Medulla oblongata (tissue), 1 donor: ENCODE measurements at regions not wholly inside any gene's neighbourhood (a gene's known extent, or its start where the extent isn't known, plus 50 kb on each side); places are given as distances from the start of the nearest gene placed in this dataset.

ENCODE experiments used
- DNase-seq: peaks from one replicate; pipeline ENCODE4 v3.0.0-alpha.2; 2015; ENCODE audit errors: extremely low spot score

DNA sequence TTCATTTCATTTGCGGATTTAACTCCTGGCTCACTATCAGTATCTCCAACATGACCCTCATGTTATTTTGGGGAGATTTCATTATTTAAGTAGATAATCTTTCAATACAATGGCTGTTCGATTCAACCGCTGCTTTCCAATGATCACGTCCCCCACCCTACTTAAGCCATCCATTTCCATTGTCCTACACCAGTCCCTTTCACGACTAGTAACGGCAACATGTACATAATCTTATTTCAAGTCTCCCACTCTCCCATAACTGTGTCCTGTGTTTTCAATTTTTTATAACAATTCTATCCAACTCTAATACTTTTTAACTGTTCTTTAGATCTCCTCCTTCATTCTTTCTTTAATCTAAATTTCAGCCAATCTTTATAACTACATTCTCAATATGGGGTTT is 890.8 kb upstream of the MAP3K7 start:
- no peak for DNase-seq

DNA sequence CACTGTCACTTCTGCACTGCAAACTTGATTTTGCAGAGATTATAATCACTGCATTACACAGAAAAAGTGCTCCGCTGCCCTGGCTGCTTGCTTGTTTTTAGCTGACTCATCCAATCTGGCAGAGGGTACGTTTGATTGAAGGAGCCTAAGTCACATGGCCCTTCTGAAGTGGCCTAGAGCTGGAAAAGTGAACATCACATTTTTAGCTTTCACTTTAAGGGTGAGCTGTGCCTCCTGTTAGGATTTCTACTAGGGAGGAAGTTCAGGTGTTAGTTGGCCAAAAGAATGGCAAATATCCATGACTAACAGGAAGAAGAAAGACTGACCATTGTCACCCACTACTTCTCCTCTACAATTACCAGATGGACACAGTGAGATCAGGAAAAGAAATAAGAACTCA is 889.1 kb upstream of the MAP3K7 start:
- DNase-seq: peak; percentile 73

DNA sequence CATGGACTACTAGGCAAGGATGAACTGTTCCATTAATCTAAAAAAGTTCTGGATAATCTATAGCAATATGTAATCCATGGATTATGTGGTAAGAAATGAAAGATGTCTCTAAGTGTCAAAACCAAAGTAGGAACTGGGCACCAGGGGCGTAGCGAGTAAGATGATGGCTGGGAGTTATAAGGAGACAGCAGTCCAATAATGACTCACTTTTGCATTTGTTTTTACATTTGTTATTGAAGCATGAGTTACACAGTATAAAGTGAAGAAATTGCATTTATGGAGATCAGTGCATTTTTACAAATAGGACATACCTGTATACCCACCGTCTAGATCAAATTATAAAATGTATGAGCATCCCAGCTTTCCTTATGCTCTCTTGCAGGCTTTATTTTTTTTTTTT is 878.5 kb upstream of the MAP3K7 start:
- no peak for DNase-seq

DNA sequence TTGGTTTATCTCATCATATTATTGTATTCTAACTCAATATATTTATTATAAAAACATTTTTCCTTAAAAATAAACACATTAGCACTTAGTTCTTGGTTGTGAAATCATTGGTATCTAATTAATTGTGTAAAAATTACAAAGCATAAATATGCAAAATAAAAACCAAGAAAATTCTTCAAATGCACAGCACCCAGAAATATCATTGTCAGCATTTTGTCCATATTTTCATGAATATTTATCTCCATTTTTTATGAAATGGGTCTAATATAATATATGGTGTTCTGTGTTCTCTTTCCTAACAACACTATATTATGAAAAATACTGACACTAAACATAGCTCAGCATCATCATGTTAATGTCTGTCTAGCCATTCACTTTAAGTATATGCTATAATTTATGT is 877.8 kb upstream of the MAP3K7 start:
- DNase-seq: no peak

DNA sequence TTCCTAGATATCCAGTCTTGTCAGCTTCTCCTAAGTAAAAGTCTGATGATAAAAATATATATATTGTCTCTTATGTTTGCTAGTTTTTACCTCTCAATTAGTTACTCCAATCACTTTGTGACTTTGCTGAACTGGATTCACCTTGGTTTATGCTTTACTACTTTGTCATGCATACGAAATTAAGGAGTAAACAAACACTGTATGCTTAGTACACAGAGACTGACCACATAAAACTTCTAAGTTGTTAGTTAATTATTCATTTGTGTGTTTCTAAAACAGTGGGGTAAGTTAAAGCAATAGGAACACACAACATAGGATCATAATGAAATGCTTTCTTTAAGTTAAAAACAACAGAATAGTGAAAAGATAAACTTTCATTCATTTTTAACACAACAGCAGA is 877.3 kb upstream of the MAP3K7 start:
- DNase-seq: no peak

DNA sequence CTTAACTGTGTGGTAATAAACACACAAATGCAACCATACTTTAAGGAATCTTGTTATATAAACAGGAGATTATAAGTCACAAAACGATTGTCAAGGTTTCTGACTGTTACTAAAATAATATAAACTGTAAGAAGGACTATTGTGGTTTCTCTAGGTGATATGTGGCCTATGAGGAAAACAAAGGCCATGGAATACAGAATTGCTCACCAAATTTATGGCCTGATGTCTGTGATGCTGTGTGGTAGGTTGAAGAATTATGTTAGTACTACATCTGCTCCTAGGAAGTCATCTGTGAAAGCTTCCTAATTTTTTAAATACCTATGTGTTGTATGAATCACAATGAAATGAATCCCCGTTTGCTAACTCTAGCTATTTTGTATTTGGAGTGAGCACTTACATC is 875.4 kb upstream of the MAP3K7 start:
- DNase-seq: no peak

DNA sequence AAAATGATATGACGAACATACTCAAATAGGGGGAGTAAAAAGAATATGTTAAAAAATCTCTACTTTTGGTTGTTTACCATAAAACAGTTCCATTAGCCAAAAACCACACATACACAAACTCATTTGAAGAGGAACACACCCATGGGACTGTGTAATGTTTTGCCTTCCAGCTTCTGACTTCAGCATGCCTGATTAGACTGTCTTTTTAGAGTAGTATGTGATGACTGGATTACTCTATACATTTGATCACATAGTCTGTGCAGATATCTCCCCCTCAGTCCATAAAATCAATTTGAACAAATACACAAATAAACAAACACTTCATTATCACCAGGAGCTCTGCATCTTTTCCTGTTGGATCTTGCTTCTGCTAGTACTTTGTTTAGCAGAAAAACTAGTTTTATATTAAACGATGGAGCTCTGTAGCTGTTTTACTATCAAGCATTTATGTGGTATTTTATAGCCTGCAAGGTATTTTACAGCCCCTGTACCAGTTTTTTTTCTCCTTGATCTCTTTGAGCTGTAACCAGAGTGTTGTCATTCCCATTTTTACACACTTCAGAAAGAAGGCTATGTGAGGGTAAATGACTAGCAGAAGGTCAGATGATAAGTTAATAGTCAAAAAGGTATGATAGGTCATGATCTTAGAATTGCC is 866.5 kb upstream of the MAP3K7 start:
- DNase-seq: no peak

DNA sequence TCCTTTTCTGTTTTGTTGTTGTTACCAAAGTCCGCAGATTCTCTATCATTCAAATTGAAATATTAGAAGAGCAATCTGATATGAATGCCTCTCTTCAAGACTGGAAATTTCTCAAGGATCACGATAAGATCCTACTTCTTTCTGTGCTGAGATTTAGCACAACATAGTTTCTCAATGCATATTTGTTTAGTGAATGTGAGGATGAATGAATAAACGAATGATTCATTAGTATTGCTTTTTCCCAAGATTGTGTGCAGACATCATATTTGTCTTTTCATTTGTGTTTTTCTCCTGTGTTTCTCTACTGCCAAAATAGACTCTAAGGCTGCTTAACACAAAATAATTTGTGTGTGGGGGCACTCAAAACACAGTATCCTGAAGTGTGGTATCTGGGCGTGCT is 862.7 kb upstream of the MAP3K7 start:
- DNase-seq: no peak

DNA sequence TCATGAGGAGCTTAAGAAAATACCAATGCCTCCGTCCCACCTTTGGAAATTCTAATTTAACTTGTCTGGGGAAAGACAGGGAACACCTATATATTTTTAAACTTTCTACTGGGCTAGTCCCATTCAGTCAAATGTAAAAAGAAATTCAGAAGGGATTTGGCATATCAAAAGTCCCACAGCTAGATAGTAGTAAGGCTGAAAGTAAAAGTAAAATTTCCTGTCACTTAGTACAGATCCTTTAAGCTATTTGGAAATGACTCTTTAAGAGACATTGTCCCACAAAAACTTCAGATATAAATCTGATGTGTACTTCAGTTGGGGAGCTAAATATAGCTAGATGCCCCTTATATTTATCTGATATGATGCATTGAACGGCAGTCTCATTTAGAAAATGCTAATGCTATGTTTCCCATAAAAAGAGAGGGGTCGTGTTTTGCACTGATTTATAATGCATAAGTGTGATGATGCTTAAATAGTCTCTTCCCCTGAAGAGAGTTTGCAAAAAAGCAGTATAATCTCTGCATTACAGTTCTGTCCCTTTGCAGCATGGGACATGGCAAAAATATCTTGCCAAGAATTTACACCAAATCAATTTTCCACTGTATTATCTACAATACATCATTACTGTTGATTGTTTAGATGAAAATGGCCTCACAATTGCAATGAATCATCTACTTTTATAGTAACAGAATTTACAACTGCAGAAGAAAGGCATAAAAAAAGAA is 860.8 kb upstream of the MAP3K7 start:
- no peak for DNase-seq

DNA sequence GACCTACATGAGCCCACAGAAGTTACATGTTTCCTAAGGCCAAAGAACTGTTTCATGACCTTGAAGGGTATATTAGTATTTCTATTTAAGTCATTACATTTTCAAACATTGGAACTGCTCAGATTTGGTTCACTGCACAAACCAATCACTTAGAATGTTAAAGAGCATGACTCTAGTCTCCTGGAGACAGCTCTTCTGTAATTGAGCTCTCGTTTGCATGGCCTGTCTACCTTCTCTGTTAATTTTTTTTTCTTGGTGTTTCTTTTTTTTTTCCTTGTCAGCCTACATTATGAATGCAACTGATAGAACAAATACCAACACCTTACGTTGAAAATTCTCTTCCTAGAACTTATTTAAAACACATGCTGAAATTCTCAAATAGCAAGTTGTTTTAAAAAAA is 860.2 kb upstream of the MAP3K7 start:
- DNase-seq: no peak

DNA sequence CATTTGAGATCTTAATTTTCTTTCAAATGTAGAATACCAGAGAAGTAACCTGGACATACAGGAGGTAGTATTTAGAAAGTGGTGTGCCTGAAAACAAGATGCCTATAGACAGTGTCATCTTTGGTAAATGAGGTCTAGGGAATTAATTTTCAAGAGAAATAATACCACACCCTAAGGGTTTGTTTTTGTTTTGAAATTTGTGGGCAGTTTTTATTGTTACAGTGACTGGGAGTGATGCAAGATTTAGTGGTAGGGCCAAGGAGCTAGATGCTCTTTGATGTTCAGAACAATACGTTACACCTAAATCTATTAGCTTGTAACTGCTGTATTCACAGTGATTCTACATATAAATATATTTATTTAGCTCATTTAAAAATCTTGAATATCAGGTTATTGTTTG is 856.5 kb upstream of the MAP3K7 start:
- no peak for DNase-seq

DNA sequence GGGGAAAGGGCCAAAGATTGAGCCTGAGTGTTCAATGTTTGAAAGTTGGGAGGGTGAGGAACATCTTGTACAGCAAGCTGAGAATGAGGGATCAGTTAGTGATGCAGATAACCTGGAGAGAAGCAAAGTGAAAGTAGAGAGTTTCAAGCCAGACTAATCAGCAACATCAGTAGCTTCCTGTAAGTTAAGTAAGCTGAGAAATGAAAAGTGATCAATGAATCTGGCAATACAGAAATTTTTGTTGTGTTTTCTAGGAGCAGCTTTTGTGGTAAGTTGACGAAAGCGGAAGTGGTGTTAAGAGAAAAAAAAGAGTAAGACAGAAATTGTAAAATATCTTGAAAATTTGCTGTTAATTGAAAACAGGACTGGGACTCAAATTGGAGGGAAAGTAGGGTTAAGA is 855.5 kb upstream of the MAP3K7 start:
- DNase-seq: no peak

DNA sequence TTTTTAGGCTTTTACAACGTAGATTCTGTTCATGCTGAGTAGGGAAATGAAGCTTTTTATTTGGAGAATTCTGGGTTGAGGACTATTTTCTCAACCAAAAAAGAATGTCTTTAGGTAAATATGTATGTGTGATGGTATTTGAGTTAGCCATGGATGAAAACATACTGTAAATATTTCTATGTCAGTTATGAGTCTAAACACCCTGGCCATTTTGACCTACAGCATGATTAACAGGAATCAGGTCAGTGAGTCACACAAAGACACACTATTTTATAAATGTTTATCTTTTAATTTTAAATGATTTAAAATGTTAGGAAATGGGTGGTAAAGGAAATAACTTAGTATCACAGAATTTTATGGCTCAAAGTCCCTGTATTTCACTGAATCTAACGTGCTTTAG is 851.7 kb upstream of the MAP3K7 start:
- no peak for DNase-seq

DNA sequence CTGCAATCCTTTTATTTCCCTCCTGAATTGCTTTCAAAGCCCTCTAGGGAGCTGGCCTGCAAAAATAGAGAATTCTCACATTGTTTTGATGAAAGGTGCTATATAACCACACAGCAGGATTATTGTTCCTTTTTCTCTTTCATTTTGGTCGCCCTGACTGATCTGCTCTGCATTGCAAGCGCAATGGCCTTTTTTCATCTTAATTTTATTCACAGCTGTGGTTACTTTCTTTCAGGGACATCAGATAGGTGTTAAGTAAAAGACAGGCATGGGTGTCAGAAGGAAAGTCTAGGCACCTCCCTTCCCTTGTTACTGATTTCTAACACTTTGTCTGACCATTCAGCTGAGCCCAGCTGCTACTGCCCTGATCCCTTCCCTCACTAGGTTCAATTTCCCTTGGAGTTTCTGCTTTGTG is 850.5 kb upstream of the MAP3K7 start:
- DNase-seq: no peak

DNA sequence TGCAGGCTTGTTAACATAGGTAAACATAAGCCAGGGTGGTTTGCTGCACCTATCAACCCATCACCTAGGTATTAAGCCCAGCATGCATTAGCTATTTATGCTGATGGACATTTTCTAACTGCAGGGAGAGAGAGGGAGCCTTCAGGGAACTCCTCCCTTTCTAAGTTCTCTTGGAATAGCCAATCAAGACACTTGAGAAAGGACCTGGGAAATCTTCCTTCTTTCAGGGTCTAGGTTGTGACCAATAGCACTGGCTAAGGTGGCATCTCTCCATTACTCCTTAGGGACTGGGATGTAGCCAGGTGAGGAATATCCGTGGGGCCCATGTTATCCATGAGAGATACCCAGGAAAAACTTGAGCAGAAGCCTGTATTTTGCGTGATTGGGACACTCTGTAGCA is 849.6 kb upstream of the MAP3K7 start:
- DNase-seq: no peak

DNA sequence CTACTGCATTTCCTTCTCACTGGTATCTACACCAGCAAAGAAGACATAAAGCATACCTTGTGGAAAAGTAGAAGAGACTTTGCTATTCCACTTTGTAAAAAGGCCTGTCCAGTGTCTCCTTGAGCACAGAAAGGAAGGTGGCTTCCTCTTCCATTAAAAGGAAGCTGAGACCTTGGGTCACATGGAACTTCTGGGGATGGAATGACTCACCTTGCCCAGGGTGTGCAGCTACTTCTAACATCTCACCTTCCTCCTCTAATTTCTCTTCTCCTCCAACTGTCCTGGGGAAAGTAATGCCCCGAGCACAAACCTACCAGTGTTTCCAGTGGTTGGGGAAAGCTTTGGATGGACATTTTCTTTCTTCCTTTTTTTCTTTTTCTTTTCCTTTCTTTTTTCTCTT is 848.8 kb upstream of the MAP3K7 start:
- DNase-seq: no peak

DNA sequence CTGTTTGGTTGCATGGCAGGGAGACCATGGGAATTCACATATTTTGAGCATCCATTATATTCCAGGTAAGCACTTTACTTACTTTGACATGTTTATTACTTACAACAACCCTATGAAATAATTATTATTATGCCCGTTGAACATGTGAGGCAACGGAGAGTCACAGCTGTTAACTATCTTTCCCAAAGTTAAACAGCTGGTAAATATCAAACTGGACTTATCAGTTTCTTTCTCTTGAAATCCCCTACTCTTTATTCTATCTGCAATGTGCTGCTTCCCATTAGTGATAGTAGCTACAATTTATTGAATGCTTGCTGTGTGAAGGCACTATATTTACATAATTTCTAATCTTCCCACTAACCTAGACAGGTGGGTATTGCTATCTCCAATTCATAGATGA is 847.7 kb upstream of the MAP3K7 start:
- DNase-seq: no peak

DNA sequence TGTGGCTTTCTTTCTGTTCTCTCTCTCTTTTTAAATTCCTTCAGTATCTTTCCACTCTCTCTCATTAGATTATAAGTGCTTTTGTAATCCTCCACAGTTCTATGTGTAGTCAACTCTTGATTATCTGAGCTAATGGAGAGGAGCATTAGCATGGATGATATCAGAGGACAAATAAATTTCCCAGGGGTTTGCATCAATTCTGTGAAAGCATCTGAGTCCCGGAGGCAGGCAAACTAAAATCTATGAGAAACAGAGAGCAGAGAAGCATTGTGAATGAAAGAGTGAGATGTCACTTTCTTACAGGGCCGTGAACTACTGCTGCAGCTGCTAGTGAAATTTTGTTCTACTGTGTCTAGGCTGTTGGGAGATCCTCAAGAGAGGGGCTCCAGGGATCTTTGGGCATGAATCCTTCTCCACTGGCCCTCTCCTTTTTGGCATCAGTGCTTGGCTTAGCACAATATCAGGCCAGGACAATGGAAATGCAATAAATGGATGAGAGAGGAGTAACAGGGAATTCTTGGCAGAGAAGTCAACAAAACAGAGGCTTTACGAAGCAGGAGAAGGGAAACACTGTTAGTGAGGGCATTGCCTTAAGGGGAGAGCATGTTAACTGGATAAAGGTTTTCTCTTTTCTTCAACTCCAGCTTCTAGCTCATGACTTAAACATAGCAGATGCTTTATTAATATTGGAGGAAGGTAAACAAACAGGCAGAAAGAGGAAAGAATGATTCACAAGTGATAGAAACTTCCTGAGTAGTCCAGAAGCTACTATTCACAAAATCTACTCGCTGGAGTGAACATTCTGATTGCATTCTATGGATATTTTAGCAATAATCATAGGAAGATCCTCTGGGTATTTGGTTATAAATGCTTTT is 847.0 kb upstream of the MAP3K7 start:
- DNase-seq: peak; percentile 8

DNA sequence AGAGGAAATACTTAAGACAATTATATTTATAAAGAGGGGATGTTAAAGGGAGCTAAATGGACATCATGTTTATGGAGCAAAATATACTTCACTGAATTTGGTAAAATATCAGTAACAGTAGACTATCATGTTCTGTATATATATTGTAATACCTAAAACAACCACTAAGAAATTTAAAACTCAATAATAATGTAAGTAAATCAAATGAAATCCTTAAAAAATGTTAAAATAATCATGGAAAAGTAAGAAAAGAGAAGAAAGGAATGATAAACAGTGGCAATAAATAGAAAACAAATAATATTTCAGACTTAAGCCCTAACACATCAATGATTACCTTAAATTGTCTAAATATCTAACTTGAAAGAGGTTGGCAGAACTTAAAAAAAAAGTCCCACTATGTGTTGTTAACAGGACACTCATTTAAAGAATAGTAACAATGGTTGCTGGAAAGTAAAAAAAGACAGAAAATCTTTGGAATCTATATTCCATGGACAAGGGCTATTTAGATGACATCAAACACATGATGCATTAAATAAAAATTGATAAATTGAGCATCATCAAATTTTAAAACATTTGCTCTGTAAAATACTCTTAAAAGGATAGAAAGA is 842.2 kb upstream of the MAP3K7 start:
- DNase-seq: no peak

DNA sequence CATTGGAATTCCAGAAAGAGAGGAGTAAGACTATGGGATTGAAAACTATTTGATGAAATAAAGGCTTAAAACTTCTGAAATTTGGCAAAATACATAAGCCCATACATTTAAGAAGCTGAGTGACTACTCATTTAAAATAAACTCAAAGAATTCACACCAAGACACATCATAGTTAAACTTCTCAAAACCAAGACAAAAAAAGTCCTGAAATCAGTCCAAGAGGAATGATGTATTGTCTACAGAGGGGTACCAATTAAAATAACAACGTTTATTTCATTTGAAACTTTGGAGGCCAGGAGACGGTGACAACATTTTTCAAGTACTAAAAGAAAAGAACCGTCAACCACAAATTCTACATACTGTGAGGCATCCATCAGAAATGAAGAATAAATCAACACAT is 841.4 kb upstream of the MAP3K7 start:
- DNase-seq: no peak

DNA sequence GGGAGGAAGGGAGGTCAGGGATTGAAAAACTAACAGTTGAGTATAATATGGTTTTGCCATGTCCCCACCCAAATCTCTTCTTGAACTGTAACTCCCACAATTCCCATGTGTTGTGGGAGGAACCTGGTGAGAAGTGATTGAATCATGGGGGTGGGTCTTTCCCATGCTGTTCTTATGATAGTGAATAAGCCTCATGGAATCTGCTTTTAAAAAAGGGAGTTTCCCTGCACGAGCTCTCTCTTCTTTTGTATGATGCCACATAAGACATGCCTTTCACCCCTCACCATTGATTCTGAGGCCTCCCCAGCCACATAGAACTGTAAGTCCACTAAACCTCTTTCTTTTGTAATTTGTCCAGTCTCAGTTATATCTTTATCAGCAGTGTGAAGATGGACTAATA is 833.4 kb upstream of the MAP3K7 start:
- DNase-seq: no peak

DNA sequence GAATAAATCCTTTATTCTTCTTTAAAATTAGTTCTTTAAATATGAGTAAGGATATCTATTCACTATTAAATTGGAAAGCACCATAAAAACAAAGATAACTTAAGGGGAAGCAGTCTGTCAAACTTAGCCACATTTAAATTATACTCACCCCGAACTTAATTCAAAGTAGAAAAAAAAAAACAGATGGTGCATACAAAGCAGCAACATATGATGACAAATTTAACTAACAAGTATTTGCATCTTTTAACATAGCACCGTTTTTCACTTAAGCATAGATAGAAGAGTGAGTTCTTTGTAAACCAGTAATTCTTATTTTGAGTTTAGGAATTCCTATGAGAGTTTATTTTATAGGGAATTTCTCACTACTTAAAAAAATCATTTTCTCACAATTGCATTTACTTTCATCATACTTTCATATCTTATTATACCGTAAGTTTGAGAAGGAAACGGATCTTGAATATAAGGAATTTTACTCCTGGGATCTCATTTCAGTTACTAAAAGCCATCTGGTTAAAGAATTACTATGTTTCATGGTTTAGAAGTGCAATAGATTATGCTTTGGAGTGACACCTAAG is 828.2 kb upstream of the MAP3K7 start:
- no peak for DNase-seq
